ENCODE measurements at regions not wholly inside any gene's neighbourhood (a gene's known extent, or its start where the extent isn't known, plus 50 kb on each side); places are given as distances from the start of the nearest gene placed in this dataset.

- H3K9me3 Mint-ChIP-seq (ENCODE audit: unreplicated experiment): peaks cover 10% of the 10 kb centered on the region
- TF ChIP-seq CTCF (IDR thresholded peaks at IDR 0.05; ENCODE audit: unreplicated experiment): no peak
- BruUV-seq (replicated peaks): no TSS peak
- no peak overlapping the region for H3K27ac Mint-ChIP-seq (ENCODE audit: low read depth, unreplicated experiment)
- H3K4me3 Mint-ChIP-seq (ENCODE audit: unreplicated experiment): no peak overlapping the region
- intact Hi-C loops (cut with micrococcal nuclease): no loop called here
- DNase-seq (ENCODE audit: unreplicated experiment): no peak
- no peaks in the 10 kb centered on the region for H3K27me3 Mint-ChIP-seq (ENCODE audit: insufficient read depth, unreplicated experiment)
- POLR2A ChIA-PET: interaction anchor here (0.7 kb wide), 1 partner anchor 25 kb away, joined by 4 read pairs; no protein-coding TSS in a partner anchor
- no peaks in the 10 kb centered on the region for H3K4me1 Mint-ChIP-seq (ENCODE audit: insufficient read depth, unreplicated experiment)
- H3K36me3 Mint-ChIP-seq (ENCODE audit: insufficient read depth, unreplicated experiment): no peaks in the 10 kb centered on the region
- CTCF ChIA-PET: interaction anchor here (0.5 to 1.2 kb wide), 2 partner anchors 10 to 417 kb away, joined by 3 to 4 read pairs; no protein-coding TSS in a partner anchor
Measured at GRCh38 chr2:51232027-51232426, 200.1 kb upstream of the NRXN1 start.

GRCh38 chr2:51231071-51231470 is 199.1 kb upstream of the NRXN1 start:
- no peak for DNase-seq (ENCODE audit: unreplicated experiment)
- no peak for TF ChIP-seq CTCF (IDR thresholded peaks at IDR 0.05; ENCODE audit: unreplicated experiment)
- Mint-ChIP-seq H3K9me3 (ENCODE audit: unreplicated experiment) (peaks cover 10% of the 10 kb centered on the region), H3K36me3 (ENCODE audit: insufficient read depth, unreplicated experiment) (no peaks in the 10 kb centered on the region), H3K27ac (ENCODE audit: low read depth, unreplicated experiment) (no peak overlapping the region), H3K27me3 (ENCODE audit: insufficient read depth, unreplicated experiment) (no peaks in the 10 kb centered on the region), H3K4me3 (ENCODE audit: unreplicated experiment) (no peak overlapping the region), H3K4me1 (ENCODE audit: insufficient read depth, unreplicated experiment) (no peaks in the 10 kb centered on the region)
- CTCF ChIA-PET: interaction anchor here (1.2 kb wide), 1 partner anchor 11 kb away, joined by 4 read pairs; no protein-coding TSS in a partner anchor
- no TSS peak for BruUV-seq (replicated peaks)
- intact Hi-C loops (cut with micrococcal nuclease): no loop called here
- POLR2A ChIA-PET: no interaction called here

- ChIA-PET CTCF (no interaction called here), POLR2A (no interaction called here)
- no peaks in the 10 kb centered on the region for H3K9me3 Mint-ChIP-seq (ENCODE audit: unreplicated experiment)
- no peak for TF ChIP-seq CTCF (IDR thresholded peaks at IDR 0.05; ENCODE audit: unreplicated experiment)
- H3K36me3 Mint-ChIP-seq (ENCODE audit: insufficient read depth, unreplicated experiment): no peaks in the 10 kb centered on the region
- BruUV-seq (replicated peaks): no TSS peak
- no peaks in the 10 kb centered on the region for H3K27me3 Mint-ChIP-seq (ENCODE audit: insufficient read depth, unreplicated experiment)
- H3K4me1 Mint-ChIP-seq (ENCODE audit: insufficient read depth, unreplicated experiment): peaks cover 5% of the 10 kb centered on the region
- intact Hi-C loops (cut with micrococcal nuclease): no loop called here
- H3K27ac Mint-ChIP-seq (ENCODE audit: low read depth, unreplicated experiment): no peak overlapping the region
- no peak for DNase-seq (ENCODE audit: unreplicated experiment)
- no peak overlapping the region for H3K4me3 Mint-ChIP-seq (ENCODE audit: unreplicated experiment)
Measured at GRCh38 chr2:51225377-51225776, 193.4 kb upstream of the NRXN1 start.

GRCh38 chr2:51224790-51225189 is 192.9 kb upstream of the NRXN1 start:
- Mint-ChIP-seq H3K4me1 (ENCODE audit: insufficient read depth, unreplicated experiment) (peaks cover 5% of the 10 kb centered on the region), H3K9me3 (ENCODE audit: unreplicated experiment) (no peaks in the 10 kb centered on the region), H3K27ac (ENCODE audit: low read depth, unreplicated experiment) (no peak overlapping the region), H3K27me3 (ENCODE audit: insufficient read depth, unreplicated experiment) (no peaks in the 10 kb centered on the region), H3K36me3 (ENCODE audit: insufficient read depth, unreplicated experiment) (no peaks in the 10 kb centered on the region), H3K4me3 (ENCODE audit: unreplicated experiment) (no peak overlapping the region)
- intact Hi-C loops (cut with micrococcal nuclease): no loop called here
- CTCF ChIA-PET: no interaction called here
- TF ChIP-seq CTCF (IDR thresholded peaks at IDR 0.05; ENCODE audit: unreplicated experiment): no peak
- POLR2A ChIA-PET: no interaction called here
- peak; percentile 13 for DNase-seq (ENCODE audit: unreplicated experiment)
- no TSS peak for BruUV-seq (replicated peaks)
